NCI-H128 (cell line): ENCODE measurements at regions not wholly inside any gene's neighbourhood (a gene's known extent, or its start where the extent isn't known, plus 50 kb on each side); places are given as distances from the start of the nearest gene placed in this dataset.
"Not testable (repeated sequence)": the region's sequence is repeated elsewhere in the genome, so short reads cannot be mapped to it uniquely, and the experiment has no call there.

Experiments used
- DNase-seq: peaks from one replicate; lab custom pipeline; 2025; ENCODE audit not compliant: unreplicated experiment; lab: John Stamatoyannopoulos, UW

GRCh38 chr10:121131426-121132265, 280.5 kb downstream of the WDR11 start:
- no peak for DNase-seq

GRCh38 chr10:121132273-121132672, 281.1 kb downstream of the WDR11 start:
- DNase-seq: no peak

- no peak for DNase-seq
Measured at GRCh38 chr10:121133901-121134300, 282.7 kb downstream of the WDR11 start.

- DNase-seq: no peak
Measured at GRCh38 chr10:121134711-121135110, 283.5 kb downstream of the WDR11 start.

DNA sequence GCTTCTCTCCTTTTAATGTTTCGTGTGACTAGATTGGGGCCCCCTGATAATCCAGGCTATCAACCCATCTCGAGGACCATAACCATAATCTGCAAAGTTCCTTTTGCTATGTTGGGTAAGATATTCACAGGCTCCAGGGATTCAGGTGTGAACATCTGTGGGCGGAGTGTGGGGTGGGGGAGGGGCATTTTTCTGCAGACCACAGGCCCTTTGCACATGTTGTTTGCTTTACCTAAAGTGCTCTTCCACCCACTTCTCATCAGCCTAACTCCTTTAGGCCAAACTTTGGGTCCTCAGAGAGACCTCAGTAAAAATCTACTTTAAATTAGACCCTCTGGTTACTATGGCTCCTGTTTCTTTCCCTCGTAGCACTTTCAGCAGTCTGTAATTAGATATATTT, 284.4 kb downstream of the WDR11 start:
- no peak for DNase-seq

DNA sequence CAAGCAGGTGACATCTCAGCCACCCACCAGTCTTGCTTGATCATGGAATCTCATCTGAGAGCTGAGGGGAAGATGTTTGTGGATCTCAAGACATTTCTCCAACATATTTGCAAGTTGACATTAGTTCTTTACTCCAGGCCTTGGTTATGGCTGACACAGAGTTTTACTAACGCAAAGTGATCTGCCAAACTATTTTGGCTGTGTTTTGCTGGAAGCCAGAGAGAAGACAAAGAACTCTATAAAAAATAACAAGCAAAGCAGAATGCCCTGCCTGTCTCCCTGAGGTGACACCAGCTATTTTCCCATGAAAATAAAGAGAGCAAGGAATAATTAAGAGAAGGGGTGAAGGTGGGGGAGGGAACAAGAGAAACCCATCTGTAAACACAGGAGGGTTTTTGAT, 286.4 kb downstream of the WDR11 start:
- no peak for DNase-seq

GRCh38 chr10:121138112-121138860, 287.1 kb downstream of the WDR11 start:
- peak; percentile 17 for DNase-seq

- DNase-seq: no peak
Measured at GRCh38 chr10:121138918-121139317, 287.8 kb downstream of the WDR11 start.

- not testable (repeated sequence) for DNase-seq
Measured at GRCh38 chr10:121145802-121146395, 294.7 kb downstream of the WDR11 start.

DNA sequence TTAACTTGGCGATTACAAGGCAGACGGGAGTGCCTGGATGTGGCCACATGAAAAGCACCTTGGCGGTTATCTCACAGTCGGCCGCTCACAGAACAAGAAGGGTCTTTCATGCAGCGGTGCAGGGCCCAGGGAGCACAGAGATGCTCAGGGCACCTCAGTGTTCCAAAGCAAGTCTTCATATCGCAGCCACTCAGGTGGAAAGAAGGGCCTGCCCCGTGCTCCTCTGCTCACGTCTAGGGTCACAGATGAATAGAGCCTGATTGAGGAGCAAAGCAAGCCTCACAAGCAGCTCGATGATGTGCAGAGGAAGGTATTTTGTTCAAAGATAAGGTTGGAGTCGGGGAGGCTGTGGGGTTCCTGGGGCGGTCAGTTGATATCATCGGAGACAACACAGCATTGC, 297.8 kb downstream of the WDR11 start:
- DNase-seq: no peak

DNA sequence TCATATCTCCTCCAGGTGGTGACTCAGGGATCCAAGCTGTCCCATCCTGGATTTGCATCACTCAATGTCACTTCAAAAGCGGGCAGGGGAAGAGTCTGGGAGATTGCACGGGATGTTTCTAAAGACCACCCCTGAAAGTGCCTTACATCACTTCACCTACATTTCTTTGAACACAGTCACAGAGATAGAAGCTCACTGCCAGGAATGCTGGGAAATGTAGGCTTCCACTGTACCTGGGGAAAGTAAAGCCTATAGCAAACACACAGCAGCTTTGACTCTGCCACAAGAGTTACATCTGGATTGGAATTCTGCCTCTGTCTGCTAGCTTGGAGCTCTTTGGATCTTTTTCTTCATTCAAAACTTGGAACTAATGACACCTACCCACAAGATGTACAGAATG, 300.9 kb downstream of the WDR11 start:
- DNase-seq: no peak

- no peak for DNase-seq
Measured at GRCh38 chr10:121152935-121153334, 301.8 kb downstream of the WDR11 start.

GRCh38 chr10:121154310-121154709, 303.1 kb downstream of the WDR11 start:
- DNase-seq: no peak

DNA sequence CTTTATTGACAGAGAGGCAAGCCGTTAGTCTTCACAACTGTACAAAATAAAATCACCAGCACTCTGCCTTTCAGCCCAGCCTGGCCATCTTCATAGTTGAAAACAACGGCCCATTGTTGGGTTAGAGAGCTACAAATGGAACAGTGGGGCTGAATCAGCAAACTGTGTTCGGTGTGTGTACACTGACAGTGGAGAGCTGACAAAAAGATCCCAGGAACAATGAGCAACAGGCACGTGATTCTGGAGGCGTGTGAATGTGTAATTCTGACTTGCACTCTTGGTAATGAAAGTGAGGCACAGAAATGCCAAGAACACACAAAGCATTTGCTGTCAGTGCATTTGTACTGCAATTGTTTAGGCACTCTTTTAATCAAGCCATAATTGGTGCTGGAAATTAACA, 303.7 kb downstream of the WDR11 start:
- no peak for DNase-seq

DNA sequence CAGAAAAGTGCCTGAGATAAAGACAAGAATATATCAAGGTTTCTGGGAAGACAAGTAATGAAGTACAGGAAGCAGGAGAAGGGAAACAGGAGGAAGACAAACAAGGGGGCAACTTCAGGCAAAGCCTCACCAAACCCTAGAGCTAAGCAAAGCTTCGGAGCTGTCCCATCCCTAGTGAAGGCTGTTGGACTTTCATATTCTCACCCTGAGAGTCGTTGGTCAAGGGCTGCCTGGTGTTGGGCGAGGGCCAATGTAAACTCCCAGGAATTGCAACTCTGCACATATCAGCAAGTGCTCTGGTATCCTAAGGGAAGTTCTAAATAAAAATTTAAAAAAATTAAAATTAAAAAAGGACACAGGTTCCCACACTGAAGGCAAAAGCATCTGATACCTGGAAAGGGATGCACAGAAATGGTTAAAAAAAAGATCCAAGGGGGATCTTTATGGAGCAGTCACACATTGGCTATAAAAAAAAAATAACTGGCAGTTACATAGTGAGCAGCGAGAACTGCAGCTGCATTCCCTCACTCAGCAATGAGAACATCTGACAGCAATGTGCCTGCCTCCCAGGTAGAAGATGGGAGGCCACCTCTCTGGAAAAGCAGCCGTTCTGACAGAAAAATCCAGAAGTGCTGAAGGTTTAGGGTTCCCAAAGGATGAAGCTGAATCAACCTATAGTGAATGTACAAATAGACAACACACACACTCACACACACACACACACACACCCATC, 304.7 kb downstream of the WDR11 start:
- no peak for DNase-seq

DNA sequence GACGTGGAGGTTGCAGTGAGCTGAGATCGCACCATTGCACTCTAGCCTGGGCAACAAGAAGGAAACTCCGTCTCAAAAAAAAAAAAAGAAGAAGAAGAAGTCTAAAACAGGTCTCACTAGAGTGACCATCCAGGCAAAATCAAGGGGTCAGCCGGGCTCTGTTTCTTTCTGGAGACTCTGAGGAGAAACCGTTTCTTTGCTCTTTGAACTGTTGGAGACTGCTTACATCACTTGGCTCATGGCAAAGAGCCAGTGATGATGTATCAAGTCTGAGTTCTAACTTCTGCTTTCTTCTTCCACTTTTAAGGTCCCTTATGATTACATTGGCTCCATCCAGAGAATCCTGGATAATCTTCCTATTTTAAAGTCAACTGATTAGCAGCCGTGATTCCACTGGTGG, 306.8 kb downstream of the WDR11 start:
- no peak for DNase-seq

- DNase-seq: no peak
Measured at GRCh38 chr10:121158988-121159579, 307.9 kb downstream of the WDR11 start.

GRCh38 chr10:121159670-121160069, 308.5 kb downstream of the WDR11 start:
- no peak for DNase-seq

DNA sequence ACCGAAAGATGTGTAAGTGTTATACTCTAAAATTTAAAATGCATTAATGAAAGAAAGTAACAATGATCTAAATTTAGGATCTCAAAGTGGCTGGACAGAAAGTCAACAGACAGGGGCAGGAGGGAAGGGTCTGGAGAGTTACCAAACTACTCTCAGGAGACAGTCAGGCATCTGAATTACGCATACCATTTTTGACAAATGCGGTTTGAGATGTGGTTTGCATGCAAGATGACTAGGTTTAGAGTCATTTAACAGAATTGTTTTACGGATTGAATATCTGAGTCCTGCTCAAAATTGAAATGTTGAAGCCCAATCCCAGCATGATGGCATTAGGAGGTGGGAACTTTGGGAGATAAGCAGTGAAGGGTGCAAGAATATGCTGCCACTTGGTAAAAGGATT, 314.1 kb downstream of the WDR11 start:
- no peak for DNase-seq

- DNase-seq: no peak
Measured at GRCh38 chr10:121167534-121168243, 316.5 kb downstream of the WDR11 start.
